Suprapubic skin (tissue), 3 donors: ENCODE measurements at regions not wholly inside any gene's neighbourhood (a gene's known extent, or its start where the extent isn't known, plus 50 kb on each side); places are given as distances from the start of the nearest gene placed in this dataset.

Source experiments
- POLR2A ChIP-seq, 2 donors: fragments of 450-650 bp; IDR thresholded peaks; one replicate each; pipeline ENCODE4 v1.6.1; 2017; ENCODE audit warnings: antibody characterized with exemption in 2 of 2, mild to moderate bottlenecking in 2 of 2, moderate library complexity in 2 of 2
- TF ChIP-seq, protein P1 (sequence below), 2 donors: fragments of 200-600 bp in 1 of 2; fragments of 450-650 bp in 1 of 2; sonication (generic) in 1 of 2; IDR thresholded peaks; one replicate each; pipeline ENCODE4 v1.5.1; 2016 to 2019; ENCODE audit warnings: antibody characterized with exemption in 2 of 2, mild to moderate bottlenecking in 1 of 2, moderate library complexity in 1 of 2

GRCh38 chr6:5905431-5906339 lies 101.0 kb downstream of the NRN1 start:
- TF ChIP-seq, protein P1, sequence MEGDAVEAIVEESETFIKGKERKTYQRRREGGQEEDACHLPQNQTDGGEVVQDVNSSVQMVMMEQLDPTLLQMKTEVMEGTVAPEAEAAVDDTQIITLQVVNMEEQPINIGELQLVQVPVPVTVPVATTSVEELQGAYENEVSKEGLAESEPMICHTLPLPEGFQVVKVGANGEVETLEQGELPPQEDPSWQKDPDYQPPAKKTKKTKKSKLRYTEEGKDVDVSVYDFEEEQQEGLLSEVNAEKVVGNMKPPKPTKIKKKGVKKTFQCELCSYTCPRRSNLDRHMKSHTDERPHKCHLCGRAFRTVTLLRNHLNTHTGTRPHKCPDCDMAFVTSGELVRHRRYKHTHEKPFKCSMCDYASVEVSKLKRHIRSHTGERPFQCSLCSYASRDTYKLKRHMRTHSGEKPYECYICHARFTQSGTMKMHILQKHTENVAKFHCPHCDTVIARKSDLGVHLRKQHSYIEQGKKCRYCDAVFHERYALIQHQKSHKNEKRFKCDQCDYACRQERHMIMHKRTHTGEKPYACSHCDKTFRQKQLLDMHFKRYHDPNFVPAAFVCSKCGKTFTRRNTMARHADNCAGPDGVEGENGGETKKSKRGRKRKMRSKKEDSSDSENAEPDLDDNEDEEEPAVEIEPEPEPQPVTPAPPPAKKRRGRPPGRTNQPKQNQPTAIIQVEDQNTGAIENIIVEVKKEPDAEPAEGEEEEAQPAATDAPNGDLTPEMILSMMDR (IDR thresholded peaks at IDR 0.05), result no peak
- TF ChIP-seq POLR2A (IDR thresholded peaks at IDR 0.05), result no peak
